Amniotic epithelial cell (primary cell): ENCODE measurements at regions not wholly inside any gene's neighbourhood (a gene's known extent, or its start where the extent isn't known, plus 50 kb on each side); places are given as distances from the start of the nearest gene placed in this dataset.
"Not testable (repeated sequence)": the region's sequence is repeated elsewhere in the genome, so short reads cannot be mapped to it uniquely, and the experiment has no call there.

Experiments used
- DNase-seq: peaks from one replicate; pipeline ENCODE4 v3.0.0-alpha.2; 2010; ENCODE audit warnings: low read depth

DNA sequence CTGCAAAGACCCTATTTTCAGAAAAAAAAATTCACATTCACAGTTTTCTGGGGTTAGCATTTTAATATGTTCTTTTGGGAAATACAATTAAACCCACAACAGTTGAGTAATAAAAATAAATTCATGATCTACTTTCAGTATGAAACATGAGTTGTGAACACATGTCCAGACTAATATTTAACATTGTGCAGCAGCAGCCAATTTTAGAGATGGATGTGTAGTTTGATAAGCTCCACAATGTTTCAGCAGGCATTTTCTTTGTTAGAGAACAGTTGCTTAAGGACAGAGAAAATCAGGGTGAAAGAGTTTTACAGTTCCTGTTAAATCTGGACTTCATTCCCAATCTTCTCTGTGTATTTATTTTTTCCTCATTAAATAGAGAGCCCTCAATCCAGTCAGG lies 519.5 kb downstream of the PIK3C3 start:
- DNase-seq, result no peak

GRCh38 chr18:42475157-42475556 lies 520.1 kb downstream of the PIK3C3 start:
- DNase-seq, result no peak

DNA sequence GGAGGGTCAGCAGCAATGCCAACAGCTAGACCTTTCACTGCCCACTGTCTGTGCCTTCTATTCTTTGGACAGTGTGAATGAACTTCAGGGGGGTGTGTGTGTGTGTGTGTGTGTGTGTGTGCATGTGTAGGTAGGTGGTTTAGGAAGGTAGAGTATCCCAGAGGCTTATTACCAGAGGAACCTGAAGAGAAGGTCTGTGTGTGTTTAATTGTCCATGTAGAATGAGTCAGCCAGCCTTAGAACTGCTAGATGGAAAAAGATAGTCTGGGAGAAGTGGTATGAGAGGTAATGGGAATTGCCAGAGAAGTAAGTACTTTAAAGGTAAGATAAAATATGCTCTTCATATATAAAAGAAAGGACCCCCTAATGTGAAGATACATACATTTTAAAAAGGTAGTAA lies 522.2 kb downstream of the PIK3C3 start:
- no peak for DNase-seq

DNA sequence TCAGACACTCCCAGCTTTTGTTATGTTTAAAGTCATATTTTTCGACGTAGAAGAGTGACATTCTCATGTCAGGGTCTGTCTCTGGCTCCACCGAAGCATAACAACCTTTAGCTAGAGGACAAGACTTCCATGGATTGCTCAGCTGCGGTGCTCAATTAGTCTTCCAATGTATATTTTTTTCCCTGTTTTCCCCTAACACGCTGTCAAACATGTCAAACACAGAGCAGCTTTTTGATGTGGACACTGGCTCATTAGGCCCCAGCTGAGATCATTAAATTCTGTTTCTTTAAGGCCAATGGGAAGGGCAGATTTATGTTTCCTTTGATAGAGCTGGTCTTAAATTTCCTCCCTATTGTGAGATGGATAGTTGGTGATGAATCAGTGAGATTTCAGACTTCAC lies 525.4 kb downstream of the PIK3C3 start:
- no peak for DNase-seq

- no peak for DNase-seq
Observed at GRCh38 chr18:42484648-42485047, 529.6 kb downstream of the PIK3C3 start.

DNA sequence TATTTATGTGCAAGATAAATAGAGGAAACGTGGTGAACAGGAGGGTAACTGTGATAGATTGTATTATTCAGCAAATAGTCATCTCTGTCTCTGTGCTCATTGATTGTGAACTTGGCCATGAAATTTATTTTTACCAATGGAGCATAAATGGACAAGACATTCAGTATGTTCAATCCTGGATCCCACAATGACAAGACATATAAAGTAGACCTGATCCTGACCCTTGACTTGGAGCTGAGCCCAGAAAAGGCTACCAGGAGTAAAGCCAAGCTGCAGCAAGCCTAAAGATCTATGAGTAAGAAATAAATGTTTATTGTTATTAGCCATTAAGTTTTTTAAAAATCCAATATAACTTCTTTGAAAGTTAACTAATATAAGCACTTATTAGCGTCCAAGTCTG lies 531.2 kb downstream of the PIK3C3 start:
- no peak for DNase-seq

DNA sequence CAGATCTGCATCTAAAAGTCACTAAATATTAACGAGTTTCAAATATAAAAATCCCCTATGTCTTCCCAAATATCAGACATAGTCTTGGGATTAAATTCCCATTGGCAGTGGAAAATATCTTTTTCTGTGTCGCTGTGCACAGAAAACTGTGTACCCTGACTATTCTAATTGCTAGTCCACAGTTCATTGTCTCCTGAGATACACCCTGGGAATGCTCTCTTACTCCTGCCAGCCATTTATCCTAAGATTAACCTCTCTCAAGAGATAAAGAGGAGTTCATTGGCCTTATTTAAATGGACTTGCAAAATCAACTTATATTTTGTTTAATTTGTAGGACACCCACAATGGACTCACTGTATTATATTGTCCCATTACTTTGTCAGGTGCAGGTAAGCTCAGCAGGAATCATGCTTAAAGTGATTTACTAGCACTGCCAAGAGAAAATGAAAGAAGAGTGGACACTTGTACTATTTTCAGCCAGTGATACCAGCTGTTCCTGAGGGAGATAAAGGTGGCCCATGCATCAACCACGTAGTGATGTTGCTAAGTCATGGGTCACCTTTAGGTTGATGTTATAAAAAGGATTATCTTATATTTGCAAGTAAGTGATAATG lies 553.8 kb downstream of the PIK3C3 start:
- no peak for DNase-seq

DNA sequence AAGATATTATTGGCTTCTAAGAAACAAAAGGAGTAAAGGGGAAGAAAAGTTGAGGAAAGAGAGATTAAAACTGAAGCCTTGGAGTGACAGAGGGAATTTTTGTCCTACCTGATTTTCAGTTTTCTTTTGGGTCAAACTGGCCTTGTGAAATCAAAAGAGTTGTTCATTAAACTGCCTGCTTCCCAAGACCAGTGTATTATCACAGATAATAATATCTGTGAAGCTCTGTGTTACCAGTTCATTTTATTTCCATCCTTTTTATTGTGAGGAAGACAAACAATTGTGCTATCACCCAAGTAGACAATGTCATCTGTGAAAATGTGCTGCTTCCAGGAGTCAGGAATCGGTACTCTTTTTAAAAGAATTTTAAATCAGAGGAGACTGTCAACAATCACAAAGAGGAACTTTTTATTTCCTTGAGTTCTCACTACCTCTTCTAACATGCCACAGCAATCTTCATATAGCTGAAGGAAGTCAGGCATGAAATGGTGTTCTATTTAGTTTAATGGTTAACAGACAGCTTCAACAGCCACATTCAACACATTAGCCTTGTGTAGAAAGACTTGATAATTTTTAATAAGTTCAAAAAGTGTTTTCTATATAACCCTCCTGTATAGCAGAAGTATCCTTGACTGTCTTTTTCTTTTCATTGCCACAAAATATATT lies 554.8 kb downstream of the PIK3C3 start:
- DNase-seq, result no peak

- no peak for DNase-seq
Observed at GRCh38 chr18:42510540-42510939, 555.5 kb downstream of the PIK3C3 start.

GRCh38 chr18:42513441-42513840 lies 558.4 kb downstream of the PIK3C3 start:
- DNase-seq, result no peak

DNA sequence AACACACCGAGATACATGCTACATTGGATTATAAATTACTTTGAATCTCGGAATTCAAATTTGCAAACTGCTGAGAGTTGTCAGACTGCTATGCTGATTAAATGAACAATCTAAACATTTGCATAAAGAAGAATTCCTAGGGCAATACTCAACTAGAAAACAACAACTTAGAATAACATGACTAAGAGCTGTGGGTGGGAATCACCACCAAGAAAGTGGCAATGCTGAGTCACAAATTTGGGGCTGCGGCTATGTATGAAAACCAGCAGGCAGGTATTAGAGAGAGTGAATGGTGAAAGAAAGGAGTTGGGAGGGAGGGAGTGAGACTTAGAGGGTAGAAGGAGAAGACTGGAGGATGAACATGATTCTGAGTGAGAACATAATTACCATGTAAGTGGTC lies 559.5 kb downstream of the PIK3C3 start:
- DNase-seq, result no peak

DNA sequence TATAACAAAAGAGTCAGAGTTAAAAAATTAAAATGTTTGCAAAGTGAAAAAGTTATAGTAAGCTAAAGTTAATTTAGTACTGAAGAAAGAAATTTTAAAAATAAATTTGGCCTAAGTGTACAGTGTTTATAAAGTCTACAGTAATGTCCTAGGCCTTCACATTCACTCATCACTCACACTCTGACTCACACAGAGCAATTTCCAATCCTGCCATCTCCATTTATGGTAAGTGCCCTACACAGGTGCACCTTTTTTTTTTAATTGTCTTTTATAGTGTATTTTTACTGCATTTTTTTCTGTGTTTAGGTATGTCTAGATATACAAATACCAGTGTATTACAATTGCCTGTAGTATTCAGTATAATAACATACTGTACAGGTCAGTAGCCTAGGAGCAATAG lies 562.9 kb downstream of the PIK3C3 start:
- DNase-seq, result no peak

GRCh38 chr18:42518331-42518730 lies 563.3 kb downstream of the PIK3C3 start:
- DNase-seq, result not testable (repeated sequence)

DNA sequence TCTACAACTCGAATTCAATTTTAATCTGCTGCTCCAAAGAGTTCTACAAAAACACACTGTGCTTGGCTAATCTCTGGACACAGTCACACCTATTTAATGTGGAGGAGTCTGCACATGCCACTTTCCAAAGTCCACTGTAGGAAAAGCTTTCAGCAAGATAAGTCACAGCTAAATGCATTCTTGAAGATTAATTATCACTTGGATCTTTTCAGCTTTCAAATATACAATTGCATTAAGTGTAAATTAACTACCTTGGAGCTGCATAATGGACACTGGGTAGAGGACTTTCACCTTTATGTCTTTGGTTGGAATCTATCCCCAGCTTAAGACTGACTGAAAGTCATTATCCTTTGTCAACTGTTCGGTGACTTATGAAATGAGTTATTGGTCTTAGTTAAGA lies 565.1 kb downstream of the PIK3C3 start:
- DNase-seq, result no peak

- DNase-seq, result no peak
Observed at GRCh38 chr18:42525905-42526304, 570.9 kb downstream of the PIK3C3 start.

GRCh38 chr18:42527766-42528165 lies 572.7 kb downstream of the PIK3C3 start:
- DNase-seq, result no peak

DNA sequence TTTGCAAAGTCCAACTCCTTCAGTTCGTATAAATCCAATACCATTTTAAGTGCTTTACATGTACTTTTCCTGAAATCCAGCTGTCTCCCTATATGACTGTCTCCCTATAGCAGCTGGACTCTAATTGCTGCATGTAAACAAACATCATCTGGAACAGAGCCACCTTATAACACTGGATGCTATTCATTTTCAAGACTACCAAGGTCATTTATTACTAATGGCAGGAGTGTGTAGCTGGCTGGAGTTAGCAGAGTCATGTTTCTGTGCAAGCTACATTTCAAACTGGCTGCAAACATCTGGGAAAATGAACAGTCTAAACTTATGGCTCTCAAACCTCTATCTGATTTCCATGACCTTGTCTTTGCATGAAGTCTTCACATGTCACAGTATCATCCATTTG lies 575.2 kb downstream of the PIK3C3 start:
- no peak for DNase-seq

GRCh38 chr18:42532119-42532518 lies 577.1 kb downstream of the PIK3C3 start:
- no peak for DNase-seq

DNA sequence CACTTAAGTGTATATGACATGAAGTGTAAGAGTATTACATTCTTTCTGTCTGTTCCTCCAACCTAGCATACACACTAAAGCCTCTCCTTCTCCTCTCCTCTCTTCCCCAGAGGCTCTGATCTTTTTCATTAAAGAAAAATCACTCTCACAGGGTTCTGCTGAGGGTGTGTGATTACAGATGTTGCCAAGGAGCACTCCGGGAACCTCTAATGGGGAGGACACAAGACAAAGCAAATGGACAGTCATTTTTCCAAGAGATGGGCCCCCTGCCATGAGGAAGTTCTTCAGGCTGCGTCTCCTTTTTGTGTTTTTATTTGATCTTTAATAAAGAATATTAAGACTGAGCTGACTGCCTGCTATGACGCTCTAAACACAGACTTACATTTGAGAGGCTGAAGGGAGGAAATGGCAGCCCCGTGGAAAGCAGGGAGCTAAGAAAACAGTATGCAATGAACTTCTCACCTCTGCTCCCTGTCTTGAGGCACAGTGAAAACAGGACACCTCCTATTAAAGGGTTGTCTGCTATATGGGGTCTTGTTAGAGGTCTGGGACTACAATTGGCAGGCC lies 578.1 kb downstream of the PIK3C3 start:
- no peak for DNase-seq

- no peak for DNase-seq
Observed at GRCh38 chr18:42533616-42534015, 578.6 kb downstream of the PIK3C3 start.

DNA sequence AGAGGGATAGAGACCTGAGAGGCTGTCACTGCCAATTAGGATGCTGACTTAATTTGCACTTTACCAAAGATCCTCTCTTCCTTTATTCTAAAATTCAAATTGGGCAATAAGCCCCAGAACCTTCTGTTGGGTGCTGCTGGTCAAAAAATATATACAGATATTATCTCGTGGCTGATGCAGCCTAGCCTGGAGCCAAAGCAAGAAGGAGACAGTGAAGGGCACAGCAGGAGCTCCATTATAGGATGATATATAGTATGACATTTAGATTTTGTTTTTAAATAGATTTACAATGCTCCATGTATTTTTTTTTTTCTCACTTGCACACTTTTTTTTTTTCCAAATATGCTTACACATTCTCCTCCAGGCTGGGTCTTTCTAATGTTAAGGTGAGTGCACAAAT lies 579.3 kb downstream of the PIK3C3 start:
- no peak for DNase-seq

DNA sequence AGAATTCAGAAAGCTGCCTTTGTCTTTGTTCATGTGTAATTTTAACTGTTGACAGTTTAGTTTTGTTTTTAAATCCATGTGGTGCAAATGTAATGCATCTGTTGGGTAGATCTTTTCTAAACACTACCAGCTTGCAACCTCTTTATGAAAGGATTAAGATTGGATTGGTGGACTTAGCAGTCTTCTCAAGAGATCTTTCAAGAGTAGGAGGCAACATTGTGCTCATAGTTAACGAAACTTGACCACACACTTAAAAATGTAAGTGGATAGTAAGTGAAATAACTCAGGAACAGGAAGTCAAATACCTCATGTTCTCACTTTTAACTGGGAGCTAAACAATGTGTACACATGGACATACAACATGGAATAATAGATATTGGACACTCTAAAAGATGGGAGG lies 579.0 kb downstream of the RIT2 start:
- DNase-seq, result no peak

DNA sequence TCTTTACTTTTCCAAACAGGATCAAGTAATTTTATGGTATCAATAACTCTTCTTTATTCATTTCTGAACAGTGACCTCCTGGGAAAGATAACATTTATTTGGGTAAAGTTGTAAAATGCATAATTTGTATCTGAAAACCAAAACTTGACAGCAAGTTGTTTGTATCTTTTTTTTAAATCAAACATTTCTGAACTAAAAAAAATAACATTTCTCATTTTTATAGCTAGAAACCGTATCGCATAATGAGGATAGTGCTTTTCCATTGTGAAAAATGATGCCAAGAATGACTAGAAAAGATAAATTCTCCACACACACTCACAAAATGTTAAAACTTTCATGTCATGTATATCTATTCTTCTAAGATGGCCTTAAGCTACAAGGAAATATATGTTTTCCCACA lies 578.2 kb downstream of the RIT2 start:
- DNase-seq, result no peak

DNA sequence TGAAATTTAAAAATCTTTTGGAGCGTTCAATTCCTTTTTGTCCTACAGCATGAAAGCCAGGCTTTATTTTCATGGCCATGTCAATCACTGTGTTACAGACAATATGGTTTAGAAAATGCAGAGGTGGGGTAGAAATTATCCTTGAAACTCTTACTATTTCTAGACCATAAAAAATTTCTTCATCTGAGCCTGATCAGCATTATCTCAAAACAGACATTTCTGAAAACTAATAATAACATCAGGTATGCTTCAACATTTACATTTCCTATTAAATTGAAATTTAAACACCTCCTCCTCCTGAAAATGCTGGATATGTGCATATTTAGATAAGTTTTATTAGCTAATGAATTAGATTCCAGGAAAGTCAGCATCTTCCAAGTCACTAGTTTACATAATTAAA lies 570.6 kb downstream of the RIT2 start:
- DNase-seq, result no peak
